ENCODE measurements at regions not wholly inside any gene's neighbourhood (a gene's known extent, or its start where the extent isn't known, plus 50 kb on each side); places are given as distances from the start of the nearest gene placed in this dataset.
A peak's percentile ranks its signal among the peaks of the same experiment; 100 is the strongest.

GRCh38 chr5:166961913-166962312, 1329.5 kb upstream of the WWC1 start:
- Histone ChIP-seq H3K9ac (ENCODE audit: insufficient read length) (no peak overlapping the region), H3K36me3 (ENCODE audit: insufficient read depth, low read length) (no peaks in the 10 kb centered on the region), H3K4me3 (no peak overlapping the region), H3K9me3 (ENCODE audit: low read depth, low read length) (no peaks in the 10 kb centered on the region), H3K27ac (no peak overlapping the region)
- TF ChIP-seq POLR2AphosphoS5 (IDR thresholded peaks at IDR 0.05; ENCODE audit: borderline replicate concordance, low read depth, low read length) (no peak), EZH2 (IDR thresholded peaks at IDR 0.05) (no peak), FOXP2 (optimal IDR thresholded peaks at IDR 0.05; ENCODE audit: control extremely low read depth, extremely low read length, insufficient read depth) (no peak)
- DNase-seq (ENCODE audit: low read depth, low spot score) = no peak

DNA sequence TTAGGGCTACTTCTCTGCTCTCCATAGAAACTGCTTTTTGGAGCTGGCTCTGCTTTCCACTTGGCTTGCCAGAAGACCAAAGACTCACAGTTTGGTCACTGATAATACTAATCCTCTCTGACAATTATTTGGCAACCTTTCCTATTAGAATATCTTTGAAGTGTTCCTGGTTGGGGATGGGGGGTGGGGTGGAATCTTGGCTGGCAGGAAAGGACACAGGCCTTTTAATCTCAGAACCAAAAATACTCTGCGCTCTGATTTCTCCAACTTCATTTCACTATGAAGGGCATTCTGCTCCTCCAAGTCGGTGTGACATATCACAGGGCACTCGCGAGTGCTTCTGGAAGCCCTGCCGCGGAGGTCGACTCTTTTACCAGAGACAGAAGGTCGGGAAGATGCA, 1329.0 kb upstream of the WWC1 start:
- Histone ChIP-seq H3K9ac (ENCODE audit: insufficient read length) (no peak overlapping the region), H3K4me3 (no peak overlapping the region), H3K36me3 (ENCODE audit: insufficient read depth, low read length) (no peaks in the 10 kb centered on the region), H3K9me3 (ENCODE audit: low read depth, low read length) (no peaks in the 10 kb centered on the region), H3K27ac (no peak overlapping the region)
- TF ChIP-seq FOXP2 (optimal IDR thresholded peaks at IDR 0.05; ENCODE audit: control extremely low read depth, extremely low read length, insufficient read depth) (no peak), POLR2AphosphoS5 (IDR thresholded peaks at IDR 0.05; ENCODE audit: borderline replicate concordance, low read depth, low read length) (no peak), EZH2 (IDR thresholded peaks at IDR 0.05) (no peak)
- no peak for DNase-seq (ENCODE audit: low read depth, low spot score)

DNA sequence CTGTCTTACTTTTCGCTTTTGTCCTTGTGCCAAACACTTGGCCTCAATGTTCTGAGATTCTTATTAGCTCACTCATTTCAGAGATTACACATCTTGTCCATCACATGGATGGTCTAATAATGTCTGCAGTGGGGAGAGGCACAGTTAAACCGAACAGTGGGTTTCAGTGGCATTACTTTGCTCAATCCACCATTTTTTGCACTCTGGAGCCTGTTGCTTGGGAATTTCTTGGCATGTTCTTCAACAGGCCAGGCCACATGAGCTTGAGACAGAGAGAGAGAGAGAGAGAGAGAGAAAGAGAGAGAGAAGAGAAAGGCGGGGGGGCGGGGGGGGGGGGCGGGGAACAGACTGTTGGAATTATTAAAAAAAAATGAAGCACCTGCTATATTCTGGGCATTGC, 1327.8 kb upstream of the WWC1 start:
- DNase-seq (ENCODE audit: low read depth, low spot score) = no peak
- TF ChIP-seq POLR2AphosphoS5 (IDR thresholded peaks at IDR 0.05; ENCODE audit: borderline replicate concordance, low read depth, low read length) = no peak
- no peak for TF ChIP-seq FOXP2 (optimal IDR thresholded peaks at IDR 0.05; ENCODE audit: control extremely low read depth, extremely low read length, insufficient read depth)
- Histone ChIP-seq H3K27ac (no peak overlapping the region), H3K36me3 (ENCODE audit: insufficient read depth, low read length) (no peaks in the 10 kb centered on the region), H3K9ac (ENCODE audit: insufficient read length) (no peak overlapping the region), H3K4me3 (no peak overlapping the region), H3K9me3 (ENCODE audit: low read depth, low read length) (no peaks in the 10 kb centered on the region)

DNA sequence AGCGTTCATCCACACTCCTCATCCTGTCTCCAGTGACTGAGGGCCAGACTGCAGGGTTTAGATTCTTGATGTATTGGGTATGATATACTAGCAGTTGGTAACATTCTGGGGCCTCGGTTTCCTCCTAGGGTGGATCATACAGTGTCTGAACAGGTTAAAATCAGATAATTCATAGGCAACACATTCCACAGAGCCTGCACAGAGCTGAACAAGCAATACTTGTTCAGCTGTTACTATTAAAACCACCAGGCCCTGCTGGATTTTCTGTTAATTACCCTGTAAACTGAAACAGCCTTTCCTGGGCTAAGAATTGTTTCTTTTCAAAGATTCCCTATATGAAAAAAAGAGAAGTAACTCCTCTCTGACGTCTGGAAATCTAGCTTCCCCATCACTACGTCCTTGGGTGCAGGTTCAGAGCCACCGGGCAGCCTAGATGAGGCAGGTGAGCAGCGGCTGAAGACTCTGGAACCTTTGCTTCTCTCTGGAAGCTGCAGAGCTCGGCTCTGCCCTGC, 1313.5 kb upstream of the WWC1 start:
- Histone ChIP-seq H3K9ac (ENCODE audit: insufficient read length) (no peak overlapping the region), H3K9me3 (ENCODE audit: low read depth, low read length) (no peaks in the 10 kb centered on the region), H3K27ac (no peak overlapping the region), H3K36me3 (ENCODE audit: insufficient read depth, low read length) (no peaks in the 10 kb centered on the region), H3K4me3 (no peak overlapping the region)
- DNase-seq (ENCODE audit: low read depth, low spot score) = no peak
- no peak for TF ChIP-seq EZH2 (IDR thresholded peaks at IDR 0.05)
- no peak for TF ChIP-seq FOXP2 (optimal IDR thresholded peaks at IDR 0.05; ENCODE audit: control extremely low read depth, extremely low read length, insufficient read depth)
- no peak for TF ChIP-seq POLR2AphosphoS5 (IDR thresholded peaks at IDR 0.05; ENCODE audit: borderline replicate concordance, low read depth, low read length)

DNA sequence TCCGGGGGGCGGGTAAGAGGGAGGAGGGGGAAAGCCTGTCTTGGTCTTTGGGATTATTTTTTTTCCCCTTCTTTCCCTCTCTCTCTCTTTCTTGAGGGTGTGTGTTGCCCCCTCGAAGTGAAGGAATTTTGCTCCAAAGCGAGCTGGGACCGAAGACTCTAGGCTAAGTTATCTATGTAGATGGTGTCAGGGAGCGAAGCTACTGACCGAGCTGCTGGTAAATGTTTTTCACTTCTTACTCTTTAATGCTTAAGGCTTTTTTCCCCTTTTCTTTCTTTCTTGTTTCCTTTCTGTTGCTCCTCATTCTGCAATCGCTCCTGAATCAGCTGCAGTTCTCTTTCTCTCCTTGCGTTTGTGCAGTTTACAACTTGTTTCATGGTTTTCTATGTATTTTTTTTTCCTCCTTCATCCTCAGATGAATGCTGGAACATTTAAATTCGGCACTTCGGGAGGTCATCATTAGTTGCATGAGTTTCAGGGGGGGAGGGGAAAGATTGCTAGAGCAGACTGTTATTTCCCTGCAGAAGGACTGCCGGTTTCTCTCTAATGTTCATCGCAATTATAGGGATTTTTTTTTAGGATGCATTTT, 1312.0 kb upstream of the WWC1 start:
- H3K9me3 ChIP-seq (ENCODE audit: low read depth, low read length) = no peaks in the 10 kb centered on the region
- H3K27ac ChIP-seq = no peak overlapping the region
- TF ChIP-seq FOXP2 (optimal IDR thresholded peaks at IDR 0.05; ENCODE audit: control extremely low read depth, extremely low read length, insufficient read depth) (no peak), POLR2AphosphoS5 (IDR thresholded peaks at IDR 0.05; ENCODE audit: borderline replicate concordance, low read depth, low read length) (no peak), EZH2 (IDR thresholded peaks at IDR 0.05) (no peak)
- H3K9ac ChIP-seq (ENCODE audit: insufficient read length) = peak overlapping the region; percentile 12
- no peaks in the 10 kb centered on the region for H3K36me3 ChIP-seq (ENCODE audit: insufficient read depth, low read length)
- H3K4me3 ChIP-seq = peak overlapping the region; percentile 76
- DNase-seq (ENCODE audit: low read depth, low spot score) = no peak

DNA sequence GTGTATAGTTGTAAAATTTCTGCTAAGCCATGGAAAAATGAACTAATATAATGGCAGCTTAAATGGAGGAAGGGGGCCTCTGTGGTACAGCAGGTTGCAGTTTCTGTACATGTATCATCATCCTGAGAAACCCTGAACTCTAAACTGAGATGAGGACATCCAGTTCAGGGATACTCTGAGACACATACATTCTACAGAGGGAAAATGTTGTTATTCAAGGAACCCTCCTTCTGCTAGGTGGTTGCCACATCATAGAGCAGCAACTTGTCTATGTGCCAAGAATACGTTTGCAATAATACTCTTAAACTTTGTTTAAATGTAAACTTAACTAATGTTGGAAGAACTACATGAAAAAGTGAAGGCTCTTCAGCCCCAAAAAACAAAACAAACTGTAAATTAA, 1310.8 kb upstream of the WWC1 start:
- Histone ChIP-seq H3K27ac (no peak overlapping the region), H3K9ac (ENCODE audit: insufficient read length) (peak overlapping the region; percentile 38), H3K9me3 (ENCODE audit: low read depth, low read length) (no peaks in the 10 kb centered on the region), H3K36me3 (ENCODE audit: insufficient read depth, low read length) (no peaks in the 10 kb centered on the region), H3K4me3 (peak overlapping the region; percentile 76)
- TF ChIP-seq FOXP2 (optimal IDR thresholded peaks at IDR 0.05; ENCODE audit: control extremely low read depth, extremely low read length, insufficient read depth) (no peak), EZH2 (IDR thresholded peaks at IDR 0.05) (no peak), POLR2AphosphoS5 (IDR thresholded peaks at IDR 0.05; ENCODE audit: borderline replicate concordance, low read depth, low read length) (no peak)
- no peak for DNase-seq (ENCODE audit: low read depth, low spot score)

GRCh38 chr5:166982226-166982625, 1309.2 kb upstream of the WWC1 start:
- H3K9ac ChIP-seq (ENCODE audit: insufficient read length) = no peak overlapping the region
- TF ChIP-seq EZH2 (IDR thresholded peaks at IDR 0.05) (no peak), POLR2AphosphoS5 (IDR thresholded peaks at IDR 0.05; ENCODE audit: borderline replicate concordance, low read depth, low read length) (no peak), FOXP2 (optimal IDR thresholded peaks at IDR 0.05; ENCODE audit: control extremely low read depth, extremely low read length, insufficient read depth) (no peak)
- no peak for DNase-seq (ENCODE audit: low read depth, low spot score)
- no peak overlapping the region for H3K27ac ChIP-seq
- no peaks in the 10 kb centered on the region for H3K36me3 ChIP-seq (ENCODE audit: insufficient read depth, low read length)
- no peak overlapping the region for H3K4me3 ChIP-seq
- H3K9me3 ChIP-seq (ENCODE audit: low read depth, low read length) = no peaks in the 10 kb centered on the region

GRCh38 chr5:166991601-166992000, 1299.8 kb upstream of the WWC1 start:
- Histone ChIP-seq H3K27ac (no peak overlapping the region), H3K4me3 (no peak overlapping the region), H3K9me3 (ENCODE audit: low read depth, low read length) (no peaks in the 10 kb centered on the region), H3K9ac (ENCODE audit: insufficient read length) (no peak overlapping the region), H3K36me3 (ENCODE audit: insufficient read depth, low read length) (no peaks in the 10 kb centered on the region)
- TF ChIP-seq EZH2 (IDR thresholded peaks at IDR 0.05) (no peak), POLR2AphosphoS5 (IDR thresholded peaks at IDR 0.05; ENCODE audit: borderline replicate concordance, low read depth, low read length) (no peak), FOXP2 (optimal IDR thresholded peaks at IDR 0.05; ENCODE audit: control extremely low read depth, extremely low read length, insufficient read depth) (no peak)
- no peak for DNase-seq (ENCODE audit: low read depth, low spot score)

- Histone ChIP-seq H3K36me3 (ENCODE audit: insufficient read depth, low read length) (no peaks in the 10 kb centered on the region), H3K27ac (no peak overlapping the region), H3K4me3 (no peak overlapping the region), H3K9me3 (ENCODE audit: low read depth, low read length) (no peaks in the 10 kb centered on the region), H3K9ac (ENCODE audit: insufficient read length) (no peak overlapping the region)
- DNase-seq (ENCODE audit: low read depth, low spot score) = no peak
- no peak for TF ChIP-seq EZH2 (IDR thresholded peaks at IDR 0.05)
- TF ChIP-seq FOXP2 (optimal IDR thresholded peaks at IDR 0.05; ENCODE audit: control extremely low read depth, extremely low read length, insufficient read depth) = no peak
- no peak for TF ChIP-seq POLR2AphosphoS5 (IDR thresholded peaks at IDR 0.05; ENCODE audit: borderline replicate concordance, low read depth, low read length)
These were observed 1299.3 kb upstream of the WWC1 start for GRCh38 chr5:166992108-166992507.
